B cell (primary cell): ENCODE measurements at regions not wholly inside any gene's neighbourhood (a gene's known extent, or its start where the extent isn't known, plus 50 kb on each side); places are given as distances from the start of the nearest gene placed in this dataset.

Experiments used
- ATAC-seq: fragments of 200-7000 bp; cut with Tn5 transposase; one replicate; pipeline ENCODE4 v1.10.0; 2021; ENCODE audit warnings: low read depth, mild to moderate bottlenecking, moderate number of reproducible peaks, moderate library complexity
- CTCF ChIA-PET: fragments of 350-600 bp; sonication (Branson Sonifier 250); formaldehyde crosslinking; loops from one replicate; lab custom pipeline; 2021; ENCODE audit warnings: antibody characterized with exemption, inconsistent platforms; lab: Charles Lee
- POLR2A ChIA-PET: fragments of 350-600 bp; sonication (Branson Sonifier 250); formaldehyde crosslinking; loops from one replicate; lab custom pipeline; 2021; ENCODE audit warnings: antibody characterized with exemption; lab: Charles Lee
- DNase-seq: peaks from one replicate; pipeline ENCODE4 v3.0.0; 2013
- H2AFZ ChIP-seq: 2 replicates; pipeline ENCODE4 v1.6.1; 2012; ENCODE audit warnings: mild to moderate bottlenecking, low read depth, low read length; ENCODE audit not compliant: insufficient read depth, poor library complexity, severe bottlenecking
- H3K27ac ChIP-seq, 2 donors: 1 replicate in 1 of 2; 2 replicates in 1 of 2; pipeline ENCODE4 v1.5.1; 2012 to 2013; ENCODE audit warnings: low read length in 2 of 2, mild to moderate bottlenecking in 2 of 2, moderate library complexity in 1 of 2
- H3K27me3 ChIP-seq, 4 experiments: fragments of 200-600 bp in 1 of 4; sonication (generic) in 1 of 4; replicated peaks in 1 of 4; 1 replicate in 2 of 4; 2 replicates in 2 of 4; pipeline versions ENCODE4 v1.6.1 to v1.7.0; 2013 to 2016; ENCODE audit warnings: low read length in 3 of 4, mild to moderate bottlenecking in 2 of 4, mixed read lengths in 1 of 4, moderate library complexity in 1 of 4; ENCODE audit not compliant: insufficient read depth in 4 of 4, control insufficient read depth in 3 of 4; ENCODE audit errors: control extremely low read depth in 1 of 4
- H3K36me3 ChIP-seq, 2 experiments: replicated peaks in 1 of 2; 1 replicate in 1 of 2; 2 replicates in 1 of 2; pipeline versions ENCODE4 v1.6.1 to v1.7.1; 2013; ENCODE audit warnings: low read length in 1 of 2; ENCODE audit not compliant: insufficient read depth in 2 of 2, control insufficient read depth in 1 of 2; ENCODE audit errors: control extremely low read depth in 1 of 2, extremely low read depth in 1 of 2
- H3K4me1 ChIP-seq, 2 donors: fragments of 200-600 bp in 1 of 2; sonication (generic) in 1 of 2; 1 replicate in 1 of 2; 2 replicates in 1 of 2; pipeline versions ENCODE4 v1.5.1 to v1.6.1; 2013 to 2017; ENCODE audit warnings: low read length in 2 of 2; ENCODE audit not compliant: control insufficient read depth in 2 of 2, insufficient read depth in 2 of 2
- H3K4me2 ChIP-seq: replicated peaks from 2 replicates; pipeline ENCODE3; 2012; ENCODE audit warnings: mild to moderate bottlenecking, low read depth, low read length; ENCODE audit not compliant: poor library complexity, severe bottlenecking
- H3K4me3 ChIP-seq, 5 experiments: fragments of 200-600 bp in 1 of 5; sonication (generic) in 1 of 5; 1 replicate in 3 of 5; 2 replicates in 2 of 5; pipeline versions ENCODE4 v1.5.1 to v1.7.0; 2011 to 2016; ENCODE audit warnings: low read length in 4 of 5, mild to moderate bottlenecking in 4 of 5, low read depth in 2 of 5, control low read depth in 1 of 5, moderate library complexity in 1 of 5; ENCODE audit not compliant: insufficient read depth in 1 of 5; ENCODE audit errors: control extremely low read depth in 1 of 5, extremely low read depth in 1 of 5
- H3K79me2 ChIP-seq: fragments of 200-600 bp; sonication (generic); one replicate; pipeline ENCODE4 v1.6.0; 2016; ENCODE audit warnings: low read length; ENCODE audit not compliant: control insufficient read depth, insufficient read depth
- H3K9ac ChIP-seq: fragments of 200-600 bp; sonication (generic); 2 replicates; pipeline ENCODE4 v1.6.1; 2017; ENCODE audit warnings: mild to moderate bottlenecking, low read length, moderate library complexity
- H3K9me3 ChIP-seq, 3 donors: one replicate each; pipeline versions ENCODE4 v1.6.1 to v1.7.1; 2013; ENCODE audit warnings: low read length in 2 of 3; ENCODE audit not compliant: control insufficient read depth in 2 of 3, insufficient read depth in 1 of 3; ENCODE audit errors: control extremely low read depth in 1 of 3
- H4K20me1 ChIP-seq: 2 replicates; pipeline ENCODE4 v1.6.0; 2012; ENCODE audit warnings: mild to moderate bottlenecking, low read length; ENCODE audit not compliant: insufficient read depth, control insufficient read depth, poor library complexity, severe bottlenecking
- H3K27ac Mint-ChIP-seq: one replicate; pipeline ENCODE4 v1.8.0; 2021; ENCODE audit warnings: mixed read lengths
- H3K27me3 Mint-ChIP-seq: one replicate; pipeline ENCODE4 v1.8.0; 2021; ENCODE audit warnings: mixed read lengths
- H3K4me1 Mint-ChIP-seq: one replicate; pipeline ENCODE4 v1.8.0; 2021; ENCODE audit warnings: mixed read lengths
- H3K4me3 Mint-ChIP-seq: one replicate; pipeline ENCODE4 v1.8.0; 2021; ENCODE audit warnings: mixed read lengths
- H3K9me3 Mint-ChIP-seq: one replicate; pipeline ENCODE4 v1.8.0; 2022; ENCODE audit warnings: mixed read lengths; ENCODE audit not compliant: insufficient read depth
- CTCF ChIP-seq: fragments of 200-600 bp; IDR thresholded peaks from one replicate; pipeline ENCODE4 v1.8.0; 2022; ENCODE audit warnings: antibody characterized with exemption, mild to moderate bottlenecking
- EZH2 ChIP-seq: IDR thresholded peaks from 2 replicates; pipeline ENCODE4 v1.6.1; 2012; ENCODE audit warnings: borderline replicate concordance, low read depth, mild to moderate bottlenecking, moderate library complexity, low read length; ENCODE audit not compliant: insufficient read depth, poor library complexity, severe bottlenecking
- WGBS: methylation state at CpG from one replicate; pipeline ENCODE4 v1.1.5; 2013; ENCODE audit warnings: missing lambda C conversion rate; ENCODE audit not compliant: insufficient coverage; 5-methylcytosine and 5-hydroxymethylcytosine counted together
- intact Hi-C: fragments of 100-400 bp; cut with micrococcal nuclease; formaldehyde crosslinking; loops from one replicate; pipeline ENCODE4 v1.10.0; 2022

GRCh38 chr15:97383516-97383915 lies 577.0 kb upstream of the ARRDC4 start:
- H3K79me2 ChIP-seq = no peaks in the 10 kb centered on the region
- Mint-ChIP-seq H3K9me3 (peaks cover 3% of the 10 kb centered on the region), H3K4me1 (no peaks in the 10 kb centered on the region), H3K4me3 (no peak overlapping the region), H3K27me3 (no peaks in the 10 kb centered on the region), H3K27ac (no peak overlapping the region)
- no peaks in the 10 kb centered on the region for H3K27me3 ChIP-seq
- no peaks in the 10 kb centered on the region for H4K20me1 ChIP-seq
- H3K4me2 ChIP-seq = no peak overlapping the region
- H3K9me3 ChIP-seq = peaks cover 0 to 3% (median 0%) of the 10 kb centered on the region in 3 donors
- TF ChIP-seq CTCF = no peak
- no peak for TF ChIP-seq EZH2
- ChIA-PET CTCF (interaction anchor here (0.7 kb wide), 1 partner anchor 774 kb away, joined by 3 read pairs; no protein-coding TSS in a partner anchor), POLR2A (no interaction called here)
- H3K27ac ChIP-seq = no peak overlapping the region
- H3K4me3 ChIP-seq = no peak overlapping the region
- DNase-seq (no peak), ATAC-seq (no peak)
- no CpG with 5 or more reads among the region's 3 CpGs for WGBS
- no peak overlapping the region for H3K9ac ChIP-seq
- no peak overlapping the region for H2AFZ ChIP-seq
- intact Hi-C loops = no loop called here
- H3K36me3 ChIP-seq = no peaks in the 10 kb centered on the region
- H3K4me1 ChIP-seq = no peaks in the 10 kb centered on the region

- no peaks in the 10 kb centered on the region for H3K4me1 ChIP-seq
- H3K9me3 Mint-ChIP-seq = peaks cover 3% of the 10 kb centered on the region
- CTCF ChIA-PET = no interaction called here
- H3K4me3 ChIP-seq = no peak overlapping the region
- no peaks in the 10 kb centered on the region for H4K20me1 ChIP-seq
- H3K36me3 ChIP-seq = no peaks in the 10 kb centered on the region
- no peaks in the 10 kb centered on the region for H3K27me3 ChIP-seq
- intact Hi-C loops = no loop called here
- no peak for ATAC-seq
- POLR2A ChIA-PET = no interaction called here
- H3K4me2 ChIP-seq = no peak overlapping the region
- no peaks in the 10 kb centered on the region for H3K4me1 Mint-ChIP-seq
- WGBS = 80% methylated on average over 4 of the region's 5 CpGs
- H3K79me2 ChIP-seq = no peaks in the 10 kb centered on the region
- no peak overlapping the region for H3K9ac ChIP-seq
- no peak overlapping the region for H3K27ac Mint-ChIP-seq
- H3K27me3 Mint-ChIP-seq = no peaks in the 10 kb centered on the region
- H3K4me3 Mint-ChIP-seq = no peak overlapping the region
- no peak for TF ChIP-seq EZH2
- no peak for TF ChIP-seq CTCF
- no peak for DNase-seq
- no peaks in the 10 kb centered on the region for H3K9me3 ChIP-seq
- no peak overlapping the region for H2AFZ ChIP-seq
- H3K27ac ChIP-seq = no peak overlapping the region
Measured at GRCh38 chr15:97386940-97387339, 573.6 kb upstream of the ARRDC4 start.
